ENCODE measurements at regions not wholly inside any gene's neighbourhood (a gene's known extent, or its start where the extent isn't known, plus 50 kb on each side); places are given as distances from the start of the nearest gene placed in this dataset.

- TF ChIP-seq CTCF (IDR thresholded peaks at IDR 0.05) (no peak), EP300 (IDR thresholded peaks at IDR 0.05; ENCODE audit: low read depth) (no peak), POLR2A (IDR thresholded peaks at IDR 0.05) (no peak)
Measured at GRCh38 chr14:81727218-81727617, 193.6 kb upstream of the SEL1L start.

Measured in transverse colon (tissue), 3 donors.